ENCODE measurements at regions not wholly inside any gene's neighbourhood (a gene's known extent, or its start where the extent isn't known, plus 50 kb on each side); places are given as distances from the start of the nearest gene placed in this dataset.
"Not testable (repeated sequence)": the region's sequence is repeated elsewhere in the genome, so short reads cannot be mapped to it uniquely, and the experiment has no call there.

DNA sequence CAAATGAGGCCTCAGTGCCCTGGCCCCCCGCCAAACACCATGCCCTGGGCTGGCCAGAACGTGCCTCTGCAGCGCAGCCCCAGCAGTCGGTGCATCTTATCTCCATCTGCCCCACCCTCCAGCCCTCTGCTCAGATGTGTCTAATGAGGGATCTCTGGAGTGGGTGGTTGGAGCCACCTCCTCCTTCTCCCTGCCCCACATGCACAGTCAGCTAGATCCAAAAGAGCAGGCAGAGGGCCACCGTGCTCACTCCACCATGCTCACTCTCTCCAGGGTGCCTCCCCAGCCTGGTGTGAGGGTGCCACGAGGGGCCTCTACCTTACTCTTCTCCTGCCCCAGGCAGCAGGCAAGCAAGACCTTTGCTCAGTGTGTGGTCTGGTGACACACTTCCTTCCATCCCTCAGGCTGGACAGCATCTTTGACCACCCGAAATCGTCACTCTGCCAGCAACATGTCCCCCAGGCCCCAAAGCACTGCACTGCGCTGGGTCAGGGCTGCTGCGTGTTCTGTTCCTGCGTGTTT lies 266.1 kb upstream of the HDAC4 start:
- no peak for DNase-seq

DNA sequence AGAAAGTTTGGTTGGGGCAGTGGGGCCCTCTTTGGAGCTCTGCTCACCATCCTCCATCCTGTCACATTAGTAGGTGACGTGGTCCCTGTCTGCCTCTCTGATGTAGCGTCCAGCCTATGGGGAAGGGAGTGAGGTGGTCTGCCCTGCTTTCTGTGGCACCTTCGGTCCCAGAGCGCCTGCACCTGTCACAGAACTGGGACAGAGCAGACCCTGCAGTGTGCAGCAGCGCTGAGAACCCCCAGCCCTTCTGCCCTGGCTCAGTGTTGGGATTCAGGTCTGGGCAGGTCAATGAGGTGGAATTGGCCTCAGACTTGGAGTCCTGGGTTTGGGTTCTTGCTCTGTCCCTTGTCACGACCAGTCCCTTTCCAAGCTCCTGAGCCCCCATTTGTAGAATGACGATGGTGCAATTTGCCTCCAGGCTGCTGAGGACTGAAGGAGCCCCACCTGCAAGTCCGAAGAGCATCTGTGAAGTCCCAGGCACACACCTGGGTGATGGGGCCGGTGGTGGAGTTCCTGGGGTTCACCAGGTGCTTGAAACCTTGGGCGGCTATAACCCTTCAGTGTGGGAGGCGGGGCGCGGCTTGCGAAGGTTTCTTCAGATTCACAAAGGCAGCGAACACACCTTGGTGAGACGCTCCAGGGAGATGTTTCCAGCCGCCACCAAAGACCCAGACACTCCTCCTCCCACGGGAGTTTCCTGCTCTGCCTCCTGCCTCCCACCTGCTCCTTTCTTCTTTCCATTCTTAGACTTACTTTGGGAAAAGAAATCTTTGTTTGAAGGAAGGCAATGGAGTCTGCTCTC lies 265.4 kb upstream of the HDAC4 start:
- DNase-seq, result no peak

GRCh38 chr2:239664216-239664810 lies 263.5 kb upstream of the HDAC4 start:
- DNase-seq, result no peak

- DNase-seq, result no peak
Measured at GRCh38 chr2:239663364-239663924, 262.6 kb upstream of the HDAC4 start.

- DNase-seq, result no peak
Measured at GRCh38 chr2:239662413-239663120, 261.7 kb upstream of the HDAC4 start.

GRCh38 chr2:239661334-239662312 lies 260.8 kb upstream of the HDAC4 start:
- no peak for DNase-seq

DNA sequence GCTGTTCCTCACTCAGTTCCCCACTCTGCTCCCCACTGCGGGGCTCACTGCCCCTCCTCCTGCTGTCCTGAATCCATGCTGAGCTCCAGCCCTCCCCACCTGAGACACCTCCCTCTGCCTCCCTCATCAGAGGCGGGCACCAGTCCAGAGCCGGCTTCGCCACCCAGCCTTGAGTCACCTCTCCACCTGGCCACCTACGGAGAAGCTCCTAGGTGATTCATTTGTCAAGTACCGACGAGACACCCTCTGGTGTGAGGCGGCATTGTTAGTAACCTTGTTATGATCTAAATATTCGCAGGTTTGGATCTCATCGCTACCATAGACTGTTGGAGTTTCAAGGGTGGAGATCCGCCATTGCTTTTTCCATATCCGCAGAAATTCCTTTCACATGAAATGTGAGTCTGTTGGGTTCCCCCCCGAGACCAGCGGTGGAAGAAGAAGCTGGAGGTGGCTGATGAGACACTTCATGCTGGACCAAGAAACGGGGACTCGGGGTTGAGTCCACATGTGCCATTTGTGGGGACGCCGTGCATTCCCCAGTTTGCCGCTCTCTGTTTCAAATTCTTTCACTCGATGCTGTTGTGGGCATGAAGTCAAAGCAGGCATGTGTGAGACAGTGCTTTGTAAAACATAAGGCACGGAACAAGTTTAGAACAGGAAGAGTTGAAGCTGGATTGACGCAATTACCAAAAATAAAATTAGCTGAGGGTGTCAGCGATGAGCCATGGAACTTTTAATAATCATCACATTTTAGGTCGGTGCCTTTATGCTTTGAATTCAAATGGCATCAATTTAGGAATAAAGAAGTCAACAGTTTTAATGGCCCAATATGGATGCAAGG lies 259.8 kb upstream of the HDAC4 start:
- DNase-seq, result no peak

DNA sequence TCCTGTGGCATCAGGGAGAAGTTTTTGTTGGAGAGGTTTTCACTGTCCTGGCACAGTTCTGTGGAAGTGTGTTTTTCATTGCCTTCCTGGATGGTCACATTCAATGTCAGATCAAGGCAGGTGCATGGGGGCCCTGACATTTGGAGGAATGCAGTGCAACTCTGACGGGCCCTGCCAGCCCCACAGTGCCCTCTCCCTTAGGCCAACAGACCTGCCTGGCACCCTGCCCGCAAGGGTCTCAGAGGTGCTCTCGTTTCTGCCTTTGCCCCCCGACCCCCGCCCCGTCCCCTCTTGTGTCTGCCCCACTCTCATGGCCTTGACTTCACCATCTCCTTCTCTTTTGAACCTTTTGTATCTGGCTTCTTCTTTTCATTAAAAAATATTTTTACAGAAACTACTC lies 257.2 kb upstream of the HDAC4 start:
- no peak for DNase-seq

DNA sequence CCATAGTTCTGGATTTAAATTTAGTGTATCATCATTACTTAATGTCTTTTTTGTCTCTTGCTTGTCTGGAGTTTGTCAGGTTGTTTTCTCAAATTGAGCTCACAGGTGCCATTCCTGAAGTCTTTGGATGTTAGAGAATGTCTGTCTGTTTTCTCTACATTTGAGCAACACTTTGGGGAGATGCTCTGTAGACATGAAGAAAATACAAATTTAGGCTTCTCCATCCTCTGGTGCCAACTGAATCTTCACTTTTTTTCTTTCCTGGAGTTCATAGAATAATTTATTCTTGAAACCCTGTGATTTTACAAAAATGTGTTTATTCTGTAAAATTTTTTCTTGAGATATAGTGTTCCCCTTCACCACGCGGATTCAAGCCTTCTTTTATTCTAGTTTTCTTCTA lies 256.4 kb upstream of the HDAC4 start:
- no peak for DNase-seq

DNA sequence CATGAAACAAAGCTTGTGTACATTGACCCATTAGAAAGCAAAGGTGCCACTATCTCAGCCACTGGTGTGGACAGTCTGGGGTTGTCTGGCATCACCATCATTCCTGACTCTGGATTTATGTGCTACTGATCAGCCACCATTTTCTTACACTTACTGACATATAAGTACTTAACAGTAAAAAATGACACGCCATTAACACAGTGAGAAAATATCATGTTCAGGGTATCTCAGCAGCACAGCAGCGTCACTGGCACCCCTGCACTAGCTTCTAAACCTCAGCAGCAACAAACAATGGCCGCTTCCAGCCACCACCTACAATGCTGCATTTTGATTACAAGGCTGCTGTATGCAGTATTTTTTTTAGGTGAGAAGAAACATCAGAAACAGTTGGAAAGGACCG lies 253.4 kb upstream of the HDAC4 start:
- DNase-seq, result no peak

DNA sequence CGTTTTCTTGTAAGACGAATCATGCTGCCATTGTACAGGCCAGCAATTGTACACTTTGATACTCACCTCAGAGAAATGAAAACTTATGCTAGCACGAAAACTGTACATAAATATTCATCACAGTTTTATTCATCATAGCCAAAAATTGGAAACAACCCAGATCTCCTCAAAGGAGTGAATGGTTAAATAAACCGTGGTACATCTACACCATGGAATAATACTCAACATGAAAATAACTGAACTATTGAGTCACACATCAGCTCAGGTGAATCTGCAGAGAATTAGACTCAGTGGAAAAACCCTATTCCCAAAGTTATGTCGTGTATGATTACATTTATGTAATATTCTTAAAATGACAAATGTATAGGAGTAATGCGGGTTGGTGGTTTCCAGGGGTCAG lies 251.0 kb upstream of the HDAC4 start:
- DNase-seq, result no peak

- no peak for DNase-seq
Measured at GRCh38 chr2:239650674-239651073, 249.9 kb upstream of the HDAC4 start.

GRCh38 chr2:239649309-239649708 lies 248.5 kb upstream of the HDAC4 start:
- no peak for DNase-seq

DNA sequence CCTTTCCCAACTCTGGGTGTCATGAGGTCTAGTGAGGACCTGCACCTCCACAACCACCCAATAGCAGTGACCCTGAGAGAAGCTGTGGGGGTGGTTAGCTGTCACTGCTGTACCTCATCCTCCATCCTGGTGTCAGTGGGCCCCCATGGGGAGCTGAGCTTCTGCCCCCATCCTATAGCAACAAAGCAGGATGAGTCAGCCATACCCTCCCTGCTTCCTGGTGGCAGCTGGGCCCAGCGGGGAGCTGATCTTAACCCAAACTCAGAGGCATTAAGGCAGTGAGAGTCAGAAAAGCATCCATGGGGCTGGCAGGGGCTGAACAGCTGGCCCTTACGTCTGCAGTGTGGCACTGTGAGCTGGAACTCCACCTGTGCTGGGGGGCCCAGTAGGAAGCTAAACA lies 247.8 kb upstream of the HDAC4 start:
- no peak for DNase-seq

DNA sequence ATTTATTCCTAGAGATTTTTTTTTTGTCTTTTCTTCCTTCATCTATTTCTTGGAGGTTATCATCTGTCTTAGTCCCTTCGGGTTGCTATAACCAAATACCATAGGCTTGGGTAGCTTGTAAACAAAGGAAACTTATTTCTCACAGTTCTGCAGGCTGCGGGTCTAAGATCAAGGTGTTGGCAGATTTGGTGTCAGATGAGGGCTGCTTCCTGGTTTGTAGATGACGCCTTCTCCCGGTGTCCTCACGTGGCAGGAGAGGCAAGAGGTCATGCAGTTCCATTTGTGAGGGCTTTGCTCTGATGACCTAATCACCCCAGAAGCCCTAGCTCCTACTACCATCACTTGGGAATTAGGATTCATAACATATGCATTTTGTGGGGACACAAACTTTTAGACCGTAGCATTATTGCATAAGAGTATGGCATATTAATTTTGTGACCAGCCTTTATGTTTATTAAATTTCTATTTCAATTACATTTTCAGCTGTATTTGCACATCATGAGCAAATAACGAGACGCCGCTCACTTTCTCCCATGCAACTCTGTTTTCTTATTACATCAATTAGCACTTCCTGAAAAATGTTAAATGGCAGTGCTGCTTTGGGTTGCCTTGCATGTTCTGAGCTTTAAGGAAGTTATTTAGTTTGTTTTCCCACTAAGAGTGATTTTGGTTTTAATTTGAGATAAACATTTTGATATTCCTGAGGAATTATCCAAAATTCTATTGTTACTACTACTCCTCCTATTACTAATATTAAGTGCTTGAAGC lies 246.4 kb upstream of the HDAC4 start:
- no peak for DNase-seq

DNA sequence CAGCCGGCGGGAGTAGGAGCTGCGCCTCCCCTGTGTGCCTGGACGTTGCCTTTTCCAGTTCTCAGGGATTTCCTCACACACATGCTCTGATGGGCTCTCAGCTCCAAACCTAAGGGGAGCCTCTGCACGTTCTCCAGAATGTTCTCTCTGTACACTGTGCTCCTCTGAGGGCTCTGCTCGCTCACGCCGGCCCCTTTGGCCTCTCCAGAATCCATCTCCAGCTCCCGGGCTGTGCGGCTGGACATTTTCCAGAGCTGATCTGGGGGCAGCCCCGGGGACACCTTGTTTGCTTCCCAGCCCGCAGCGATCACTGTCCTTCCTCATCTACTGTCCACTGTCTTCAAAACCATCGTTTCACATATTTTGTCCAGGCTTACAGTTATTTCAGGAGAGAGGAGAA lies 245.4 kb upstream of the HDAC4 start:
- DNase-seq, result no peak

- not testable (repeated sequence) for DNase-seq
Measured at GRCh38 chr2:239644594-239644993, 243.8 kb upstream of the HDAC4 start.

- DNase-seq, result no peak
Measured at GRCh38 chr2:239644011-239644410, 243.2 kb upstream of the HDAC4 start.

DNA sequence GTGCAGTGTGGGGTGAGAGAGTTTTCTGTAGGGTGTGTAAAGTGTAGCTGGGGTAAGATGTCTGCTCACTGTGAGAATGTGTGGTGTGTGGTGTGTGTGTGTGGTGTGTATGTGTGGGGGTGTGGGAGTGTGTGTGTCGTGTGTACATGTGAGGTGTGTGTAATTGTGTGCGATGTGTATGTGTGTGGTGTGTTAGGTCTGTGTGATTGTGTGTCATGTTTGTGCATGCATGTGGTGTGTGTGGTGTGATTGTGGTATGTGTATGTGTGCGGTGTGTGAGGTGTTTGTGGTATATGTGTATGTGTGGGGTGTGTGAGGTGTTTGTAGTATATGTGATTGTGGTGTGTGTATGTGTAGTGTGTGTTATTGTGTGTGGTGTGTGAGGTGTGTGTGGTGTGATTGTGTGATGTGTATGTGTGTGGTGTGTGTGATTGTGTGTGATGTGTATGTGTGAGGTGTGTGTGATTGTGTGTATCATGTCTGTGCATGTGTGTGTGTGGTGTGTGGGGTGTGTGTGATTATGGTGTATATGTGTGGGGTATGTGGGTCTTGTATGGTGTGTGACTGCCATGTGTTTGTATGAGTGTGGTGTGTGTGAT lies 241.7 kb upstream of the HDAC4 start:
- no peak for DNase-seq

GRCh38 chr2:239641904-239642303 lies 241.1 kb upstream of the HDAC4 start:
- not testable (repeated sequence) for DNase-seq
